HG03457 (cell line): ENCODE measurements at regions not wholly inside any gene's neighbourhood (a gene's known extent, or its start where the extent isn't known, plus 50 kb on each side); places are given as distances from the start of the nearest gene placed in this dataset.
"Not testable (repeated sequence)": the region's sequence is repeated elsewhere in the genome, so short reads cannot be mapped to it uniquely, and the experiment has no call there.

Experiments
- ATAC-seq: cut with Tn5 transposase; IDR thresholded peaks from one replicate; pipeline ENCODE4 v1.9.1; 2021; ENCODE audit warnings: moderate number of reproducible peaks; ENCODE audit not compliant: unreplicated experiment

DNA sequence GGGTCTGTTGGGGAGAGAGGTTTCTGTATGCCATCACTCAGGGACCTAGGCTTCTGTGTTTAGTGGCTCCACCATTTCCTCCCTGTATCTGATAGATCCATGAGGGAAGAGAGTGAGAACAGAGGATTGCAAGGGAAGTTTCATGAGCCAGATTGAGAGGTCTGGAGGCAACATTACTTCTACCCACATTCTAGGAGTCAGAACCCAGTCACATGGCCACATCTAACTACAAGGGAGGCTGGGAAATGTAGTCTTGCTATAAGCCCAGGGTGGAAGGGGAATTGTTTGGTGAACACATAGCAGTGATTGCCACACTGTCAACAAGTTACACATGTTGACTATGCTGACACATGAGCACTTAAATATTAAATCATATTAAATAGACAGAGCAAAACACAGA, 834.8 kb downstream of the C12orf50 start:
- ATAC-seq, result not testable (repeated sequence)

DNA sequence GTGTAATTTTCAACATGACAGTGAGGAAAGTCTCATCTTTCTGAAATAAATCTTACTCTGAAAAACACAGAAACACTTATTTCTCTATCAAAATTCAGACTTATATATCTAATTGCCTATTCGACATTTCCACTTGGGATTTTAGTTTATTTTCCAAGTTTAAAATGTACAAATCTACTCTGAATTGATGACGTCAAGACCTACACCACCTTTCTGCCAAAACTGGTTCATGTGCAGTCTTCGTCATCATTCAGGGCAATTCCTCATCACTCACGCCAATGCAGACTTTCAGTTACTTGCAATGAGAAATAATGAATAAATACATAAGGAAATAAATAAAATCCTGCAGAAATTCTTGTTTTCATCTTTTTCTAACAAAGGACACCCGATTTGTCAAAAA, 843.8 kb downstream of the C12orf50 start:
- ATAC-seq, result no peak

DNA sequence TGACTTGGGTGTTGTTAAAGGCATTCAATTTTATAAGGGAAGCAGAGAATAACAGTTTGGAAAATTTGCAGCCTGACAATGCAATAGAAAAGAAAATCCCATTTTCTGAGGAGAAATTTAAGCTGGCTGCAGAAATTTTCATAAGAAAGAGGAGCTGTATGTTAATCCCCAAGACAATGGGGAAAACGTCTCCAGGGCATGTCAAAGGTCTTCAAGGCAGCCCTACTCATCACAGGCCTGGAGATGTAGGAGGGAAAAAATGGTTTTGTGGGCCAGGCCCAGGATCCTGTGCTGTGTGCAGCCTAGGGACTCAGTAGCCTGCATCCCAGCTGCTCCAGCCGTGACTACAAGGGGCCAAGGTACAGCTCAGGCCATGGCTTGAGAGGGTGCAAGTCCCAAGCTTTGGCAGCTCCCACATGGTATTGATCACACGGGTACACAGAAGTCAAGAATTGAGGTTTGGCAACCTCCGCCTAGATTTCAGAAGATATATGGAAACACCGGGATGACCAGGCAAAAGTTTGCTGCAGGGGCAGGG, 846.4 kb downstream of the C12orf50 start:
- ATAC-seq, result no peak

DNA sequence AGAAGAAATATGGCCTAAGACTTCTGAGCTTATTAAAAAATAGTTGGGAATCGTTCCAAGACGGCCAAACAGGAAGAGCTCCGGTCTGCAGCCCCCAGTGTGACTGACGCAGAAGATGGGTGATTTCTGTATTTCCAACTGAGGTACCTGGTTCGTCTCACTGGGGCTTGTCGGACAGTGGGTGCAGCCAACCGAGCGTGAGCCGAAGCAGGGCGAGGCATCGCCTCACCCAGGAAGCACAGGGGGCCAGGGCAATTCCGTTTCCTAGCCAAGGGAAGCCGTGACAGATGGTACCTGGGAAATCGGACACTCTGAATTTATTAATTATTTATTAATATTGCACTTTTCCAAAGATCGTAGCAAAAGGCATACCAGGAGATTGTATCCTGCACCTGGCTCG, 857.8 kb downstream of the C12orf50 start:
- no peak for ATAC-seq

DNA sequence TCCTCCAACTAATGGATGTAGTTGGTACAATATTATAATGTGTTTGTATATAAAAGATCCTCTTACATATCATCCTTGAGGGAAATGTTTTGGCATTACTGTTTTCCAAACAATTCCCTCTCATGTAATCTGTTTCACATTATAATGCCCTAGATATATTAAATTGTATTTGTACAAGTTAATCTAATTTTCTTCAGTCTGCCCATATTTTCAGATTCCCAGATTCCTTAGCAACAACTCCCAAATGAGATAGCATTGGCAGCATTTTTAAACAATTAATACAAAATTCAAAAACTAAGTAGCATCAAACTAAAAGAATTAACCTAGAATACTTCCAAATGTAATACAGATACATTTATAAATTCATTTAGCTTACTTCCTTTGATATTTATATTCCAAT, 860.2 kb downstream of the C12orf50 start:
- ATAC-seq, result no peak

DNA sequence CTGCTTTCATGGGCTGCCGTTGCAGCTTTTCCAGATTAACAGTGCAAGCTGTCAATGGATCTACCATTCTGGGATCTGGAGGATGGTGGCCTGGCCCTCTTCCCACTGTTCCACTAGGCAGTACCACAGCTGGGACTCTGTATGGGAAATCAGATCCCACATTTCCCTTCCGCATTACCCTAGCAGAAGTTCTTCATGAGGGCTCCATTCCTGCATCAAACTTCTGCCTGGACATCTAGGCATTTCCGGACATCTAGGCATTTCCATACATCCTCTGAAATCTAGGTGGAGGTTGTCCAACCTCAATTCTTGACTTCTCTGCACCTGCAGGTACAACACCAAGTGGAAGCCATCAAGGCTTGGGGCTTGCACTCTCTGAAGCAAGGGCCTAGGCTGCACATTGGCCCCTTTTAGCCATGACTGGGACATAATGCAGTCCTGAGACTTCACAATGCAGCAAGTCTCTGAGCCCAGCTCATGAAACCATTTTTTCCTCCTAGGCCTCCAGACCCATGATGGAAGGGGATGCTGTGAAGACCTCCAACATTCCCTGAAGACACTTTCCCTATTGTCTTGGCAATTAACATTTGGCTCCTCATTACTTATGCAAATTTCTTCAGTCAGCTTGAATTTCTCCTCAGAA, 863.3 kb downstream of the C12orf50 start:
- ATAC-seq, result no peak

DNA sequence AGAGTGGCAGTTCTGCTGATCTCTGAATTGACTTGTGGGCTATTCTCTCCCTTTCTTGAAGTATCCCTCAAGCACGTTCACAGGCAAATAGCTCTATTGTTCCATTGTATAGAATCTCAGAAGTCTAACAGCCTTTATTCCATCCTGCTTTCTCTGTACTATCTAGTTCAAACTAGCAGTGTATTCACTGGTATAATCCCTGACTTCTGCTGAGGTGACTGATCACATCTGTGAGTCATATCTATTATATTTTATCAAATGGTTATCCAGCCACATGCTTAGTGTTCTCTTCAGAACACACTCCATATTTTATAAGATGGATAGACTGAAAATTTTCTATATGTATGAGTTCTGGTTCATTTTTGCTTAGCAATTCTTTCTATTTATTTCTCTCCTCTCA, 866.1 kb downstream of the C12orf50 start:
- ATAC-seq, result no peak

DNA sequence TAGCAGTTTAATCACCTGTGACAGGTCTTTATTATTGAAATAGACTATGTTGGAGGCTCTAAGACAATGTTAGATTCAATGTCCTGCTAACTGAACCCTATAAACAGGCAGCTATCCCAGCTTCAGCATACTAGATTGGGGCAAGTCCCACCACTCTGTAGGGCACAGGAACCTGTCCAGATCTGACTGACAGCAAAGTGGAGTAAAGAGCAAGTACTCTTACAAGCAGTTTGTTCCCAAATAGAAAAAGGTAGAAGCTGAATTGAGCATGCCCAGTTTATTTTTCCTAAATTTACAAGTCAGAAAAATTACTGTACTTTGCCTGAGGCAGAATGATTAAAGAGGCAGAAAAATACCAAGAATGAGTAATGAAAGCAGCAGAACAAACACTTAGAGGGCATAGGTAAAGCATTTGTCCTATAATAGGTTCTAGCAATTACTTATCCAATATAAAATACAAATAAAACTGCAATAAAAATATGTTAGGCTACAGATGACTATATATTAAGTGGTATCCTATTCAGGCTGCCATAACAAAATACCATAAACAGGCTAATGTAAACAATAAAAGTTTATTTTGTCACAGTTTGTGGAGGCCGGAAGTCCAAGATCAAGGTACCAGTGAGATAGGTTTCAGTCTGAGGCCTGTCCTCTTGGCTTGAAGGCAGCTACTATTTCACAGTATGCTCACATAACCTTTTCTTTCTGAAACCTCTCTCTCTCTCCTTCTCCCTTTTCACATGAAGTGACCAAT, 868.2 kb downstream of the C12orf50 start:
- no peak for ATAC-seq

DNA sequence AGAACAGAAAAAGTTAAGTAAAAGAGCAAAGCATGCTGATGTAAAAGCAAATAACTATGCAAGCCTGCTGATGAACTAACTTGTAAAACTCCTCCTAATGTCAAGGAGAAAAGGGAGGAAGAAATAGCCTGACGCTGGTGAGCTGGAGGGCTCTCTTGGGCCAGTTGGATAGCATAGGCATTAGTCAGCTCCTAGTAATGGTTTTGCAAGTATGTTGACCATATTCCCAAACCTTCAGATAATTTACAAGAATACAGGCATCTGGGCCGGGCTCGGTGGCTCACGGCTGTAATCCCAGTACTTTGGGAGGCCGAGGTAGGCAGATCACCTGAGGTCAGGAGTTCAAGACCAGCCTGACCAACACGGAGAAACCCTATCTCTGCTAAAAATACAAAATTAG, 871.4 kb downstream of the C12orf50 start:
- no peak for ATAC-seq

DNA sequence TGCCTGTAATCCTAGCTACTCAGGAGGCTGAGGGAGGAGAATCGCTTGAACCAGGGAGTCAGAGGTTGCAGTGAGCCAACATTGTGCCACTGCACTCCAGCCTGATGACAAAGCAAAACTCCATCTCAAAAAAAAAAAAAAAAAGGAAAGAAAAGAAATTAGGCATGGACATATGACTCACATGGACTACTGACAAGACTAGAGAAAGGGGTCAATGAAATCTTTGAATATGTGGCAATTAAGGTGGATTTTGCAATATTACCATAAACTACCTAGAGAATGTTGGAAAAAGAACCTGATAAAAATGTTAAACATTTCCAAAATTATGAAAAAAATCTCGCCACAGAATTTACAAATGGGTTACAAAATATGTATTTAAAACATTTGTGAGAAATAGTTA, 873.6 kb downstream of the C12orf50 start:
- no peak for ATAC-seq

DNA sequence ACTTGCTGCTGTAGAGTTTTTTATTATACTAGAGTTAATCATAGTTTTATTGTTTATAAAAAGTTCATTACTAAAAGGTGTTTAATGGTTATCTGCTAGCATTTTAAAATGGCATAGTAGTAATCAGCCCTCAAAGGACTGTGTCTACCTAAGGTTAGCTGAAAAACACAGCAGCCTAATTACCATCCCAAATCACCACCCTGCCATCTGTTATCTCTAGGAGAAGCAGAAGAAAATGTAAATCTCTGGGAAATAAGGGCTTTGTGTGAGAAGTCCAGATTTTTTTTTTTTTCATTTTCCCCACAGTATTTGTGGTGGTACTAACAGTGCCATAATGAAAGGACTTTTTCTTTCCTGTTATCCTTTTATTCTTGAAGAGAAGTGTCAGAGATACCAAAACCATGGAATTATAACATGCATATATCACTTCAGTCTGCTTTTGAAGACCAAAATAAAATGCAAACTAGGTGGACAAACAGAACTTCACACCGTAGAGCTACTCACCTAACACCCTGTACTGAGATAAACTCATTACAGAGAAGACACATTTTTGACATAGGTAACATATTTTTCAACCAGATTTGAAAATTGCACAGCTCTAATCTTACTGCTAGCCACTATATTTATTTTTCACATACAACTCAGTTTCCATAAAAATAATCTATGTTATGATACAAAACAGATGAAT, 876.2 kb downstream of the C12orf50 start:
- ATAC-seq, result no peak

DNA sequence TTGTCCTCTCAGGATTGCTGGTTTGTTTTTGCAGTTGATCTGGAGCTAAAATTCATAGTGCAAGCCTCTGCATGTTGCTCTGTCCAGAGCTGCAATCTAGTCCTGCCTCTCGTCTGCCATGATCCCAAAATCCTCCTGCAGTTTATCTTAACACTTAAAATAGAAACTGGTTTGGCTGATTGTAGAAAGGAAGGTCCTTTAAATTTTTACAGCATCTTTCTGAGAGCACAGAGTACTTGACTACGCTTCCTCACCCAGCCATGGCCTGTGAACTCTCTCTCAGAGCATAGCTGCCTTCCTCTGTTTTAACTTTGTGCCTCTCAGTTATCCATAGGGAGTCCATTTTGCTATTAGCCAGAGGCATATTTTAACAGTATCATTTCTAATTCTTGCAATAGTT, 877.1 kb downstream of the C12orf50 start:
- ATAC-seq, result no peak

DNA sequence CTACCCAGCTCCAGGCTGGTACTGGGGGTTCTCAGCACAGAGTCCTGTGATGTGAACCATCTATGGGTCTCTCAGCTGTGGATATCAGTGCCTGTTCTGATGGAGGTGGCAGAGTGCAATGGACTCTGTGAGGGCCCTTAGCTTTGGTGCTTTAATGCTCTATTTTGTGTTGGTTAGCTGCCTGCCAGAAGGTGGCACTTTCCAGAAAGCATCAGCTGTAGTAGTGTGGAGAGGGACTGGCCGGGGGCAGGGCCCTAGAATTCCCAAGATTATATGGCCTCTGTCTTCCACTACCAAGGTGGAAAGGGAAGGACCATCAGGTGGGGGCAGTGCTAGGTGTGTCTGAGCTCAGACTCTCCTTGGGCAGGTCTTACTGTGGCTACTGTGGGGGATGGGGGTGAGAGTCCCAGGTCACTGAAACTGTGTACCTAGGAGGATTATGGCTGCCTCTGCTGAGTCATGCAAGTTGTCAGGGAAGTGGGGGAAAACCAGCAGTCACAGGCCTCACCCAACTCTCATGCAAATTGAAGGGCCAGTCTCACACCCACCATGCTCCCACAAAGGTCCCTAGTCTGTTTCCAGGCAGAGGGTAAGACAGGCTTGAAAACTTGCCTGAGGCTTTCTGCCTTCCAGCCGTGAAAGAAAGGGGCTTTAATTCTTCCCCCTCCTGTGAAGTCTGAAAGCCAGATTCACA, 878.1 kb downstream of the C12orf50 start:
- ATAC-seq, result peak; percentile 84

DNA sequence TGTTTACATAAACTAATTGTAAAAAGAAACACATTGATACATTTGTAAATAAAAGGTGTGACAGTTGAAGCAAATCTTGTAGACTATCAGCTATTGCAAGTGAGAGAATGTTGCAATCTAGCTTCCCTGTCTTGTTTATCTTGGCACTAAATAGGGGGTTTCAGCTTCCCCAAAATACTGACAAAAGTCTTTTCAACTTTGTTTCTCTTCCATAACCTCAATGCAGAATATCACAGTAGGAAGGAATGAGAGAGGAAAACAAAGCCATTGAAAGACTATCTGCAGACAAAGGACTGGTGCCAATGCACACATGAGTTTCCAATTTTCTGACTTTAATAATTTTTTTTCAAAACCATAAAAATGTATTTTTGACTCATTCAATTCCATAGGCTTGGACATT, 886.2 kb upstream of the MGAT4C start:
- ATAC-seq, result no peak

DNA sequence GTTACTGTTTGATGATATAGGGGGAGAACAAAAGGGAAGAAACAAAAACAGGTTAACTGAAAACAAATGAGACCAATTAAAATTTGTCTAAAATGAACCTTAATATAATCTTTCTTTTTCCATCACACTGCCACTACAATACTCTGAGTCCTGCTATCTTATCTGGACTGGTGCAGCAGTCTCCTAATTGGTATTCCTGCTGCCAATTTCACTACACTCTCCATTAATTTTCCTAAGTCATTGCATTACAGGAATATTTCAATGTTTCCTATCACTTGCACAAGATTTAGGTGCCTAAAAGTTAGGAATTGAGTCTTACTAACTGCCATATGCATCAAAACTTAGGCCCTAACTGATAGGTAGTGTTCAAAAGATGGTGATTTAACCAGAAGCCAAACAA, 884.9 kb upstream of the MGAT4C start:
- no peak for ATAC-seq

DNA sequence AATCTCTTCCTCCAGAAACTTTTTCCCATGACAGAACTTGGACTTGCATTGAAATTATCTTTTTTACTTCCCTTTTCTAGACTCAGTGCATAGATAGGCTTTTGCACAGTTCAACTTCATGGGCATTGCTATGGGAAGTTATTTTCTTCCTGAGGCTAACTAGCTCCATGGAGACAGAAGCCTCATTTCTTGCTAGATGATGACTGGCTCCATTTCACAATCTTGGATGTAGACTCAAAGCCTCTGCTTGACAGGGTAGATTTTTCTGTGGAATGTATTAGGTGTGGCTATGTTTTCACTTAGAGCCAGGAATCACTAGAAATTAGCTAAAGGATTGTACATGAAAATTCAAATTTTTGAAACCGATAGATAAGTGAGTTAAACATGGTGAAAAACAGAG, 884.1 kb upstream of the MGAT4C start:
- ATAC-seq, result no peak

DNA sequence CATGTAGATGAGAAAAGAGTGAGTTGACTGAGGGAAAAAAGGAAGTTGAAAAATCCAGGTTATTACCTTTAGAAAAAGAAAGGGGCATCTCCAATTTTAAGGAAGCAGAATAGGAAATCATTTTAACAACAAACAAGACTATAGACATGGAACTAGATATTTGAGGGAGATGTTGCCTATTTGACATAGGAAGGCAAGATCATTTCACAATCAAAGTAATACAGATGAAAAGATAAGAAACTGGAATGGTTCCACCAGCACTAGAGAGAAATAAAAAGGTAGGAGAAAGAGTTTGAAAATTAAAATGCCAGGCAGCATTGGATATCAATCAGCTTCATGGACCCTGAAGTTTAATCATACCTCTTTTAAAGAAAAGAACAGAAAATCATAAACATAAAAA, 881.0 kb upstream of the MGAT4C start:
- ATAC-seq, result no peak

DNA sequence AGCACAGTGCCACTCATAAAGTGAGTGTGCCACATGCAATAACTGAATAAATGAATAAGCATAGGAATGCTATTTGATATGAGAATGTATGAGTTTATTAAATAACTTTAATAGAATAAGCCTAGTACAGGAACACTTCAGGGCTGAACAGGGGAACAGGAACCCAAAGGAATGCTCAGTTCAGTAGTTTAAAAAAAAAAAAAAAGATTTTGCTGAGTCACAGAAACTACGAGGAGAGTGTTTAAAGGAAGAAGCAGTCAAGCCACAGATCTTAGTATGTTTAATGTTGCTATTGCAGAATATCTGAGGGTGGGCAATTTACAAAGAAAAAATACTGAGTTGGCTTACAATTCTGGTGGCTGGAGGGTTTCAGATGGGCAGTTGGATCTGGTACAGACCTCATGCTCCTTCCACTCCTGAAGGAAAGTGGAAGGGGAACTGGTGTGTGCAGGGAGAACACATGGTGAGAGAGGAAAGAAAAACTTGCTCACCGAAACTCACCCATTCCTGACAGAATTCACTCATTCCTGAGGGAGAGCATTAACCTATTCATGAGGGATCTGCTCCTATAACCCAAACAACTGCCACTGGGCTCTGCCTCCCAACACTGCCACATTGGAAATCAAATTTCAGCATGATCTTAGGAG, 880.3 kb upstream of the MGAT4C start:
- no peak for ATAC-seq

DNA sequence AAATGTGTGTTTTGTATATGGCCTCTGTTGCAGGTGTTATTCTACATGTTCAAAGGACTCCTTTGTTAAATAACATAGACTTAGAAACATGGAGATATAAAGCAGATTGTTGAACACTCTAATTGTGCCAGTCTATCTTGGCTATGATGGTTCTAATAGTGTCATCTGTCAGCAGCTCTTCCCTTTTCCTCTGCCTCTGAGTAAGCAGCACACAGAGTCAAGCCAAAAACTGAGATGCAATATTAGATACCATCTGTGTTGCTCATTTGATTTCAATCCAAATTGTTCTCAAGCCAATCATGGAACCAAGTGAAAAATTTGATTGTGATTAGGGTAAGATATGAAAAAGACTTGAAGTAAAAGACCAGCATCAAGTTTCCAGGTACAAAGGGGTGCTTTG, 871.1 kb upstream of the MGAT4C start:
- no peak for ATAC-seq

DNA sequence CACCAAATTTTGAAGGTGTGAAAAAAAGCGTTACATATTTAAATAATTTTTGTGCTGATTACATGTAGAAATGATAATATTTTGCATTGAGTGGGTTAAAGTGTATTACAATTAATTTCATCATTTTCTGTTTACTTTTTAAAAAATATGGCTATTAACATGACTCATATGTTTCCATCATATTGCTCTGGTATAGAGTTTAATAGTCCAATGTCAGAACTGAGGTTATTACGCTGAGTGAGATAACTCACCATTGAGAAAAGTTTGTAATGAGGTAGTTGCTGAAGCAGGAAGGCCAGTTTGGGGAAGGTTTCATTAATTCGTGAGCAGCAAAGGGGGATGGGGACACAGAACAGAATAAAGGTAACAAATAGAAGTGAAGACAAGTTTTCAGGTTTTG, 865.7 kb upstream of the MGAT4C start:
- ATAC-seq, result no peak

DNA sequence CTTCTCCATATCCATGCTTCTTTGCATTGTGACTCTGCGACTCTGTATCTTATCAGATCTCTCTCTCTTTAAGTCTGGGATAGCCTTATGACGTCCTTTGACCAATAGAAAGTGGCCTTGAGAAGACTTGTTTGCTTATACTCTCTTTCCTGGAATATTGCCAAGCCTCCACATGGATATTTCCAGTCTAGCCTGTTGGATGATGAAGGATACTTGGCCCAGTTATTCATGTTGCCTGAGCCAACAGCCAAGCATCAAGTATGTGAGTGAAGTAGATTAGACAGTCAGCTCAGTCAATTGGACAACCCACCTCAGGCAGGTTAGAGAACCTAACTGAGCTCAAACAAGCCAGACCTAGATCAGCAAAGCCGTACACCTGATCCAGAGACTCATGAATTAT, 864.2 kb upstream of the MGAT4C start:
- no peak for ATAC-seq
